Smooth muscle cell (in vitro differentiated cells): ENCODE measurements at regions not wholly inside any gene's neighbourhood (a gene's known extent, or its start where the extent isn't known, plus 50 kb on each side); places are given as distances from the start of the nearest gene placed in this dataset.

Source experiments
- DNase-seq: peaks from one replicate; lab custom pipeline; 2025; ENCODE audit not compliant: unreplicated experiment; lab: John Stamatoyannopoulos, UW
- H2AFZ ChIP-seq: fragments of 200-600 bp; sonication (generic); 2 replicates; pipeline ENCODE4 v1.6.0; 2016; ENCODE audit warnings: antibody characterized with exemption, low read depth, mild to moderate bottlenecking
- H3F3A ChIP-seq: fragments of 200-600 bp; sonication (generic); 2 replicates; pipeline ENCODE4 v1.6.0; 2017; ENCODE audit warnings: antibody characterized with exemption, low read depth
- H3K27ac ChIP-seq: fragments of 200-600 bp; sonication (generic); 2 replicates; pipeline ENCODE4 v1.5.1; 2016; ENCODE audit warnings: low read depth, mild to moderate bottlenecking
- H3K27me3 ChIP-seq: fragments of 200-600 bp; sonication (generic); 2 replicates; pipeline ENCODE4 v1.6.1; 2016; ENCODE audit warnings: low read depth, mild to moderate bottlenecking
- H3K36me3 ChIP-seq: fragments of 200-600 bp; sonication (generic); 2 replicates; pipeline ENCODE4 v1.5.1; 2016; ENCODE audit warnings: low read depth
- H3K4me1 ChIP-seq: fragments of 200-600 bp; sonication (generic); 2 replicates; pipeline ENCODE4 v1.5.1; 2016; ENCODE audit warnings: low read depth
- H3K4me2 ChIP-seq: fragments of 200-600 bp; sonication (generic); 2 replicates; pipeline ENCODE4 v1.6.0; 2016; ENCODE audit warnings: mild to moderate bottlenecking
- H3K4me3 ChIP-seq: fragments of 200-600 bp; sonication (generic); 2 replicates; pipeline ENCODE4 v1.5.1; 2016; ENCODE audit warnings: mild to moderate bottlenecking
- H3K79me2 ChIP-seq: fragments of 200-600 bp; sonication (generic); 2 replicates; pipeline ENCODE4 v1.6.0; 2016; ENCODE audit warnings: low read depth, mild to moderate bottlenecking
- H3K9ac ChIP-seq: fragments of 200-600 bp; sonication (generic); 2 replicates; pipeline ENCODE4 v1.6.0; 2016; ENCODE audit warnings: low read depth
- H3K9me3 ChIP-seq: fragments of 200-600 bp; sonication (generic); replicated peaks from 2 replicates; pipeline ENCODE4 v1.5.1; 2016; ENCODE audit warnings: low read depth
- H4K20me1 ChIP-seq: fragments of 200-600 bp; sonication (generic); 2 replicates; pipeline ENCODE4 v1.6.0; 2016; ENCODE audit warnings: low read depth
- WGBS: methylation state at CpG from one replicate; pipeline ENCODE4 v1.1.7; 2016; ENCODE audit warnings: low lambda C conversion rate; 5-methylcytosine and 5-hydroxymethylcytosine counted together
- TF ChIP-seq, protein P1 (sequence below): fragments of 200-600 bp; sonication (generic); IDR thresholded peaks from 2 replicates; pipeline ENCODE4 v1.5.1; 2017; ENCODE audit warnings: borderline replicate concordance, mild to moderate bottlenecking, antibody characterized with exemption; ENCODE audit not compliant: insufficient read depth, poor library complexity, severe bottlenecking

- WGBS = 94% methylated on average over 7 of the region's 7 CpGs
- Histone ChIP-seq H3K4me3 (no peak overlapping the region), H3K27me3 (no peaks in the 10 kb centered on the region), H3K27ac (no peak overlapping the region), H3K79me2 (no peaks in the 10 kb centered on the region), H3K4me2 (no peak overlapping the region), H2AFZ (no peak overlapping the region), H3F3A (no peaks in the 10 kb centered on the region), H3K4me1 (no peaks in the 10 kb centered on the region), H4K20me1 (no peaks in the 10 kb centered on the region), H3K9ac (no peak overlapping the region), H3K36me3 (no peaks in the 10 kb centered on the region), H3K9me3 (no peaks in the 10 kb centered on the region)
- no peak for DNase-seq
- TF ChIP-seq, protein P1, sequence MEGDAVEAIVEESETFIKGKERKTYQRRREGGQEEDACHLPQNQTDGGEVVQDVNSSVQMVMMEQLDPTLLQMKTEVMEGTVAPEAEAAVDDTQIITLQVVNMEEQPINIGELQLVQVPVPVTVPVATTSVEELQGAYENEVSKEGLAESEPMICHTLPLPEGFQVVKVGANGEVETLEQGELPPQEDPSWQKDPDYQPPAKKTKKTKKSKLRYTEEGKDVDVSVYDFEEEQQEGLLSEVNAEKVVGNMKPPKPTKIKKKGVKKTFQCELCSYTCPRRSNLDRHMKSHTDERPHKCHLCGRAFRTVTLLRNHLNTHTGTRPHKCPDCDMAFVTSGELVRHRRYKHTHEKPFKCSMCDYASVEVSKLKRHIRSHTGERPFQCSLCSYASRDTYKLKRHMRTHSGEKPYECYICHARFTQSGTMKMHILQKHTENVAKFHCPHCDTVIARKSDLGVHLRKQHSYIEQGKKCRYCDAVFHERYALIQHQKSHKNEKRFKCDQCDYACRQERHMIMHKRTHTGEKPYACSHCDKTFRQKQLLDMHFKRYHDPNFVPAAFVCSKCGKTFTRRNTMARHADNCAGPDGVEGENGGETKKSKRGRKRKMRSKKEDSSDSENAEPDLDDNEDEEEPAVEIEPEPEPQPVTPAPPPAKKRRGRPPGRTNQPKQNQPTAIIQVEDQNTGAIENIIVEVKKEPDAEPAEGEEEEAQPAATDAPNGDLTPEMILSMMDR = no peak
These were observed 54.2 kb upstream of the MLN start for GRCh38 chr6:33857932-33858475.

- Histone ChIP-seq H3K36me3 (no peaks in the 10 kb centered on the region), H3K4me2 (no peak overlapping the region), H2AFZ (no peak overlapping the region), H4K20me1 (no peaks in the 10 kb centered on the region), H3K9me3 (no peaks in the 10 kb centered on the region), H3K4me1 (no peaks in the 10 kb centered on the region), H3K79me2 (no peaks in the 10 kb centered on the region), H3F3A (no peaks in the 10 kb centered on the region), H3K9ac (no peak overlapping the region), H3K27ac (no peak overlapping the region), H3K4me3 (no peak overlapping the region), H3K27me3 (no peaks in the 10 kb centered on the region)
- DNase-seq = no peak
- 81% methylated on average over 15 of the region's 15 CpGs for WGBS
- TF ChIP-seq, protein P1 = no peak
These were observed 53.5 kb upstream of the MLN start for GRCh38 chr6:33857093-33857931.

- WGBS = 91% methylated on average over 5 of the region's 5 CpGs
- Histone ChIP-seq H2AFZ (no peak overlapping the region), H3K9ac (no peak overlapping the region), H3K4me3 (no peak overlapping the region), H4K20me1 (no peaks in the 10 kb centered on the region), H3K4me2 (no peak overlapping the region), H3K9me3 (no peaks in the 10 kb centered on the region), H3K27me3 (no peaks in the 10 kb centered on the region), H3F3A (no peaks in the 10 kb centered on the region), H3K36me3 (no peaks in the 10 kb centered on the region), H3K4me1 (no peaks in the 10 kb centered on the region), H3K79me2 (no peaks in the 10 kb centered on the region), H3K27ac (no peak overlapping the region)
- TF ChIP-seq, protein P1 = no peak
- no peak for DNase-seq
These were observed 52.9 kb upstream of the MLN start for GRCh38 chr6:33856655-33857054.
